A549 (cell line): ENCODE measurements at regions not wholly inside any gene's neighbourhood (a gene's known extent, or its start where the extent isn't known, plus 50 kb on each side); places are given as distances from the start of the nearest gene placed in this dataset.
A peak's percentile ranks its signal among the peaks of the same experiment; 100 is the strongest.

ENCODE experiments used
- ATAC-seq, 2 experiments: fragments of 200-7000 bp in 1 of 2; fragments of >200 bp in 1 of 2; cut with Nextera tagmentation in 1 of 2; cut with Tn5 transposase in 1 of 2; 3 replicates each; pipeline versions ENCODE4 v1.8.0 to v1.9.1; 2018 to 2020; ENCODE audit warnings: mild to moderate bottlenecking in 1 of 2, moderate library complexity in 1 of 2
- CTCF ChIA-PET: fragments of 300-600 bp; sonication (Branson Sonifier 250); formaldehyde crosslinking; extraction: SDS; loops from one replicate; lab custom pipeline; 2021; ENCODE audit warnings: antibody characterized with exemption, inconsistent platforms; lab: Yijun Ruan, JAX
- POLR2A ChIA-PET: fragments of 350-600 bp; formaldehyde crosslinking; extraction: SDS; loops from one replicate; lab custom pipeline; 2021; ENCODE audit warnings: antibody characterized with exemption, inconsistent platforms; lab: Yijun Ruan, JAX
- DNase-seq, 2 experiments: peaks; one replicate each; pipeline versions ENCODE4 v3.0.0 to v3.0.0-alpha.2; 2011 to 2016; ENCODE audit warnings: low read depth in 1 of 2, low spot score in 1 of 2
- FAIRE-seq: peaks from 2 replicates; lab custom pipeline; 2011; peaks lifted over from hg19 to GRCh38; lab: Jason Lieb, UNC
- H3K27ac ChIP-seq, 2 experiments: fragments of >200 bp; sonication (Bioruptor Twin); formaldehyde crosslinking; 3 replicates each; pipeline ENCODE4 v1.5.1; 2016 to 2017
- H3K4me1 ChIP-seq: fragments of >200 bp; sonication (Bioruptor Twin); formaldehyde crosslinking; 3 replicates; pipeline ENCODE4 v1.6.1; 2016
- H3K4me2 ChIP-seq: fragments of >200 bp; sonication (Bioruptor Twin); formaldehyde crosslinking; 3 replicates; pipeline ENCODE4 v1.6.1; 2016
- H3K4me3 ChIP-seq: fragments of >200 bp; sonication (Bioruptor Twin); formaldehyde crosslinking; 3 replicates; pipeline ENCODE4 v1.5.1; 2016
- H3K9me3 ChIP-seq: fragments of >200 bp; sonication (Bioruptor Twin); formaldehyde crosslinking; 3 replicates; pipeline ENCODE4 v1.6.1; 2016
- CBX2 ChIP-seq: fragments of 200-600 bp; sonication (generic); IDR thresholded peaks from 2 replicates; pipeline ENCODE4 v1.6.1; 2016; ENCODE audit warnings: low read depth, mild to moderate bottlenecking, borderline replicate concordance
- CHD4 ChIP-seq: fragments of 200-600 bp; sonication (generic); IDR thresholded peaks from 2 replicates; pipeline ENCODE4 v1.6.1; 2016; ENCODE audit warnings: antibody characterized with exemption, mild to moderate bottlenecking, borderline replicate concordance
- EHF ChIP-seq: fragments of 250-450 bp; sonication (Bioruptor Pico); IDR thresholded peaks from 2 replicates; pipeline ENCODE4 v1.5.0; 2020; ENCODE audit warnings: mild to moderate bottlenecking
- EHMT2 ChIP-seq: fragments of 200-600 bp; sonication (generic); IDR thresholded peaks from 2 replicates; pipeline ENCODE4 v1.6.1; 2016; ENCODE audit warnings: antibody characterized with exemption, low read depth, mild to moderate bottlenecking, moderate library complexity
- FOSL2 ChIP-seq, 2 experiments: fragments of 450-650 bp in 1 of 2; fragments of >200 bp in 1 of 2; sonication (Bioruptor Twin) in 1 of 2; formaldehyde crosslinking; IDR thresholded peaks; 2 replicates each; pipeline versions ENCODE4 v1.5.0 to v1.6.1; 2016 to 2020; ENCODE audit warnings: mild to moderate bottlenecking in 1 of 2, moderate library complexity in 1 of 2
- HOXB13 ChIP-seq: fragments of 250-450 bp; sonication (Bioruptor Pico); IDR thresholded peaks from 2 replicates; pipeline ENCODE4 v1.5.0; 2020; ENCODE audit warnings: low read depth, mild to moderate bottlenecking, moderate library complexity
- KDM1A ChIP-seq: fragments of 200-600 bp; sonication (generic); IDR thresholded peaks from 2 replicates; pipeline ENCODE4 v1.6.1; 2016; ENCODE audit warnings: low read depth, mild to moderate bottlenecking
- NR3C1 ChIP-seq: fragments of >200 bp; sonication (Bioruptor Twin); formaldehyde crosslinking; IDR thresholded peaks from 3 replicates; pipeline ENCODE4 v1.6.1; 2017
- POLR2AphosphoS2 ChIP-seq: conservative IDR thresholded peaks from 2 replicates; pipeline ENCODE4 v1.6.1; 2012; ENCODE audit warnings: low read length, improper control_type of control experiment, inconsistent platforms
- RARB ChIP-seq: fragments of 250-450 bp; sonication (Bioruptor Pico); IDR thresholded peaks from 2 replicates; pipeline ENCODE4 v1.8.0; 2021; ENCODE audit warnings: mild to moderate bottlenecking, moderate library complexity
- RCOR1 ChIP-seq: fragments of 150-350 bp; IDR thresholded peaks from 2 replicates; pipeline ENCODE4 v1.6.1; 2014; ENCODE audit warnings: antibody characterized with exemption, low read length, low read depth
- TFCP2L1 ChIP-seq: fragments of 250-450 bp; sonication (Bioruptor Pico); IDR thresholded peaks from 2 replicates; pipeline ENCODE4 v1.5.0; 2021; ENCODE audit warnings: mild to moderate bottlenecking
- ZC3H11A ChIP-seq: fragments of 450-650 bp; IDR thresholded peaks from 2 replicates; pipeline ENCODE4 v1.6.1; 2014; ENCODE audit warnings: antibody characterized with exemption, mild to moderate bottlenecking
- ZFP36 ChIP-seq: fragments of 450-650 bp; IDR thresholded peaks from 2 replicates; pipeline ENCODE4 v1.6.1; 2014; ENCODE audit warnings: borderline replicate concordance; ENCODE audit not compliant: partially characterized antibody
- ZNF302 ChIP-seq: fragments of 250-450 bp; sonication (Bioruptor Pico); IDR thresholded peaks from 2 replicates; pipeline ENCODE4 v1.9.0; 2021; ENCODE audit warnings: inconsistent platforms, mild to moderate bottlenecking, moderate library complexity
- WGBS: methylation state at CpG from one replicate; pipeline ENCODE4 v1.1.6; 2017; ENCODE audit errors: missing lambda C conversion rate; 5-methylcytosine and 5-hydroxymethylcytosine counted together
- TF ChIP-seq, protein P1 (sequence below): fragments of 250-450 bp; sonication (Bioruptor Pico); IDR thresholded peaks from 2 replicates; pipeline ENCODE4 v1.5.0; 2021; ENCODE audit warnings: mild to moderate bottlenecking, moderate library complexity, borderline replicate concordance
- TF ChIP-seq, protein P2 (sequence below): IDR thresholded peaks from 2 replicates; pipeline ENCODE4 v1.6.1; 2012; ENCODE audit warnings: low read depth, borderline replicate concordance
- TF ChIP-seq, protein P3 (sequence below): fragments of 250-450 bp; sonication (Bioruptor Pico); IDR thresholded peaks from 2 replicates; pipeline ENCODE4 v1.5.0; 2020; ENCODE audit warnings: low read depth, mild to moderate bottlenecking, moderate library complexity
- TF ChIP-seq, protein P4 (sequence below): fragments of 450-650 bp; IDR thresholded peaks from 2 replicates; pipeline ENCODE4 v1.6.1; 2014; ENCODE audit warnings: antibody characterized with exemption

DNA sequence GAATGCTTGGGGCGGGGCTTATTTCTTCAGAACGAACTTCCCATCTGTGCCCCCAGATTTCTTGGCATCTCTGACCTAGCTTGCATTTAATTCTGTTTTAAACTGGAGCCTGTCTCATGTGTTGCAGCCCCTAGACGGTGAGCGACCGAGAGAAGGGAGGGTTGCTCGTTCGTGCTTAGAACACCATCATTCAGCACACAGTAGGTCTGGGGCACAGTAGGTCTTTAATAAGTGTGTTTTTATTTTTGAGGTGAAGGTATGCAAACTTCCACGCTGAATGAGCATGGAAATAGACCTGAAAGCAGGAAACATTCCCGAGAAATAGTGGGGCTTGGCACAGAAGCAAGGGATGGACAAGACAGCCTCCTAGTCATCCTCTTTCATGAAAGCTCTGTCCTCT, 57.0 kb upstream of the TAC4 start:
- CTCF ChIA-PET, result interaction anchor here (0.5 to 62.1 kb wide), 5 partner anchors 11 to 228 kb away, joined by 3 to 2613 read pairs (median 4); partner anchors contain the start of genes DLX3 and DLX4
- WGBS, result 62% methylated on average over 9 of the region's 9 CpGs
- POLR2A ChIA-PET, result no interaction called here
- no peak overlapping the region for H3K4me2 ChIP-seq
- TF ChIP-seq EHMT2, result no peak
- TF ChIP-seq NR3C1, result no peak
- TF ChIP-seq EHF (CRISPR knock-in tag), result no peak
- TF ChIP-seq, protein P1, sequence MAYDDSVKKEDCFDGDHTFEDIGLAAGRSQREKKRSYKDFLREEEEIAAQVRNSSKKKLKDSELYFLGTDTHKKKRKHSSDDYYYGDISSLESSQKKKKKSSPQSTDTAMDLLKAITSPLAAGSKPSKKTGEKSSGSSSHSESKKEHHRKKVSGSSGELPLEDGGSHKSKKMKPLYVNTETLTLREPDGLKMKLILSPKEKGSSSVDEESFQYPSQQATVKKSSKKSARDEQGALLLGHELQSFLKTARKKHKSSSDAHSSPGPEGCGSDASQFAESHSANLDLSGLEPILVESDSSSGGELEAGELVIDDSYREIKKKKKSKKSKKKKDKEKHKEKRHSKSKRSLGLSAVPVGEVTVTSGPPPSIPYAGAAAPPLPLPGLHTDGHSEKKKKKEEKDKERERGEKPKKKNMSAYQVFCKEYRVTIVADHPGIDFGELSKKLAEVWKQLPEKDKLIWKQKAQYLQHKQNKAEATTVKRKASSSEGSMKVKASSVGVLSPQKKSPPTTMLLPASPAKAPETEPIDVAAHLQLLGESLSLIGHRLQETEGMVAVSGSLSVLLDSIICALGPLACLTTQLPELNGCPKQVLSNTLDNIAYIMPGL (CRISPR knock-in tag), result no peak
- TF ChIP-seq, protein P2, sequence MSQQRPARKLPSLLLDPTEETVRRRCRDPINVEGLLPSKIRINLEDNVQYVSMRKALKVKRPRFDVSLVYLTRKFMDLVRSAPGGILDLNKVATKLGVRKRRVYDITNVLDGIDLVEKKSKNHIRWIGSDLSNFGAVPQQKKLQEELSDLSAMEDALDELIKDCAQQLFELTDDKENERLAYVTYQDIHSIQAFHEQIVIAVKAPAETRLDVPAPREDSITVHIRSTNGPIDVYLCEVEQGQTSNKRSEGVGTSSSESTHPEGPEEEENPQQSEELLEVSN, result no peak
- no peak for TF ChIP-seq ZC3H11A
- TF ChIP-seq, protein P3, sequence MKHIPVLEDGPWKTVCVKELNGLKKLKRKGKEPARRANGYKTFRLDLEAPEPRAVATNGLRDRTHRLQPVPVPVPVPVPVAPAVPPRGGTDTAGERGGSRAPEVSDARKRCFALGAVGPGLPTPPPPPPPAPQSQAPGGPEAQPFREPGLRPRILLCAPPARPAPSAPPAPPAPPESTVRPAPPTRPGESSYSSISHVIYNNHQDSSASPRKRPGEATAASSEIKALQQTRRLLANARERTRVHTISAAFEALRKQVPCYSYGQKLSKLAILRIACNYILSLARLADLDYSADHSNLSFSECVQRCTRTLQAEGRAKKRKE (CRISPR knock-in tag), result no peak
- TF ChIP-seq HOXB13 (CRISPR knock-in tag), result no peak
- TF ChIP-seq, protein P4, sequence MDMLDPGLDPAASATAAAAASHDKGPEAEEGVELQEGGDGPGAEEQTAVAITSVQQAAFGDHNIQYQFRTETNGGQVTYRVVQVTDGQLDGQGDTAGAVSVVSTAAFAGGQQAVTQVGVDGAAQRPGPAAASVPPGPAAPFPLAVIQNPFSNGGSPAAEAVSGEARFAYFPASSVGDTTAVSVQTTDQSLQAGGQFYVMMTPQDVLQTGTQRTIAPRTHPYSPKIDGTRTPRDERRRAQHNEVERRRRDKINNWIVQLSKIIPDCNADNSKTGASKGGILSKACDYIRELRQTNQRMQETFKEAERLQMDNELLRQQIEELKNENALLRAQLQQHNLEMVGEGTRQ, result no peak
- TF ChIP-seq TFCP2L1 (CRISPR knock-in tag), result no peak
- TF ChIP-seq ZNF302, result no peak
- no peak for TF ChIP-seq FOSL2 (IDR thresholded peaks at IDR 0.05)
- no peak for TF ChIP-seq FOSL2 (CRISPR knock-in tag; IDR thresholded peaks at IDR 0.05)
- no peak for TF ChIP-seq CBX2
- TF ChIP-seq RCOR1, result no peak
- no peak for TF ChIP-seq POLR2AphosphoS2
- H3K4me3 ChIP-seq, result no peak overlapping the region
- no peak for FAIRE-seq
- no peak for DNase-seq
- H3K4me1 ChIP-seq, result peaks cover 13% of the 10 kb centered on the region
- no peaks in the 10 kb centered on the region for H3K9me3 ChIP-seq
- no peak for ATAC-seq
- H3K27ac ChIP-seq, result no peak overlapping the region

DNA sequence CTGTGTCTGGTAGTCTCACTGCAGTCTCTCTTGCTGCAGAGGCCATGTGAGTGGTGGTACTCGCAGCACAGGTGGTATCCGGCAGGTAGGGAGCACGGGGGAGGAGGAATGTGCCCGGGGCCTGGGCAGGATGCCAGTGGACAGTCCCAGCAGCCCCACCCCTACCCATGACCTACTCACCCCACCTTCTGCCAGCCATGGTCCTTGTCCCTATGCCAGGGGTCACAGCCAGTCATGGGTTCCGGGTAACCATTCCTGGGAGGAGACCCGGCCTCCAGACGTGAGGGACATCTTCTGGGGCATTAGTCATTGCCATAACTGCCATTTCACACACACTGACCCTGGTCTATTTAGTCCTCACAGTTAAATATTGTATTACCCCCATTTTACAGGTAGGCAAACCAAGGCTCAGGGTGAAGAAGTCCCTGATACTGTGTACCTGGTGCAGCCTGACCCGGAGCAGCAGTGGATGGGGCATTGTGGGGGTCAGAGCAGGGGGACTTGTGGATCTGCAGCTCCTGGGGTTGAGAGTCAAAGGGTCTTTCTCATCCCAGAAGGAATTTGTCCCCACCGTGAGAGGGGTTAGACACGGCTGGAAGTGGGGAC, 58.8 kb upstream of the TAC4 start:
- DNase-seq (no peak), ATAC-seq (no peak)
- Histone ChIP-seq H3K4me3 (no peak overlapping the region), H3K4me1 (peaks cover 20% of the 10 kb centered on the region), H3K27ac (no peak overlapping the region), H3K4me2 (no peak overlapping the region)
- CTCF ChIA-PET, result interaction anchor here (1.8 to 62.1 kb wide), 3 partner anchors 7 to 59 kb away, joined by 6 to 2613 read pairs (median 37); partner anchors contain the start of genes DLX3 and DLX4
- TF ChIP-seq RCOR1 (no peak), CHD4 (0 out of 2 replicates have a peak, but pooled peaks have one; percentile 43), KDM1A (peak; percentile 69; the same call in 1 of the 2 replicates), ZFP36 (no peak), RARB (CRISPR knock-in tag) (no peak)
- TF ChIP-seq, all 56 proteins: peak for 2
- FAIRE-seq, result no peak
- POLR2A ChIA-PET, result no interaction called here
- WGBS, result 31% methylated on average over 10 of the region's 10 CpGs
- no peaks in the 10 kb centered on the region for H3K9me3 ChIP-seq
